DMS 273 (cell line): ENCODE measurements at regions not wholly inside any gene's neighbourhood (a gene's known extent, or its start where the extent isn't known, plus 50 kb on each side); places are given as distances from the start of the nearest gene placed in this dataset.

ENCODE experiments used
- DNase-seq: peaks from one replicate; lab custom pipeline; 2025; ENCODE audit not compliant: unreplicated experiment; lab: John Stamatoyannopoulos, UW

DNA sequence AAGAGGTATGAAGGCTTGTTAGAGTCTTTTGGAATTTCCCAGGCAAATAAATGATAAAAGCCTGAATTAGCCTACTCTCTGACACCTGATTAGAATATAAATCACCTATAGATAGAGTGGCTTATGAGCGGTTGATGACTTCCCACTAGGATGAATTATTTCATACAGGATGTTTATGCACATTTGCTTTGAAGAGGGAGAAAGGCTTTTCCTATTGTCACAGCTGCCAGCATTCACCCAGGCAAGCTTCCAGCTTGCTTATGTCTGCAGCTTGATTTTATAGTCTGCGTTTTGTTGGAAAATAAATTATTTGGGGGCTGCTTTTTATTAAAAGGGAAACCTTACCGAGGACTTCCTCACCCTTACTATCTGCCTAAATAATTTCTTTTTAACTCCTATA lies 51.3 kb upstream of the EIF2S2 start:
- no peak for DNase-seq

DNA sequence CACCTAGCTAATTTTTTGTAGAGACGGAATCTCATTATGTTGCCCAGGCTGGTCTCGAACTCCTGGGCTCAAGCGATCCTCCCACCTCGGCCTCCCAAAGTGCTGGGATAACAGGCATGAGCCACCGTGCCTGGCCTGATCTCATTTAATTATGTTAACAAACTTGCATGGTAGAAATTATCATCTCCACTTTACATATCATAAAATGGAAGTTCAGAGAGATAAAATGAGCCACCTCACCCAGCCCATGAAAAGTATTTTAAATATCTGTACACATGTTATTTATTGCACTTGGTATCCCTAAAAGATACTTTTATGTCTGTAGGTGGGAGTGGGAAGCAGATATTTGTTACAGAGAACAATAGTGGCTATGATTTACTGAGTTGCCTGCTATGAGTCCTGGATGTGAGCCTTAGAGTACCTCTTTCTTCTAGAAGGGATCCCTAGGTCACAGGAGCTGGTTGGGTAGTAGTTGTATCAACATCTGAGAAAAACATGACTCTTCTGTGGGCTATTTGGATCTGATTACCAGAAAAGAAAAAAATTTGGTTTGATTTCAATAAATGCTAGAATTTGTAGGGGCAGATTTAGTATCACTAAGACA lies 52.4 kb upstream of the EIF2S2 start:
- no peak for DNase-seq

DNA sequence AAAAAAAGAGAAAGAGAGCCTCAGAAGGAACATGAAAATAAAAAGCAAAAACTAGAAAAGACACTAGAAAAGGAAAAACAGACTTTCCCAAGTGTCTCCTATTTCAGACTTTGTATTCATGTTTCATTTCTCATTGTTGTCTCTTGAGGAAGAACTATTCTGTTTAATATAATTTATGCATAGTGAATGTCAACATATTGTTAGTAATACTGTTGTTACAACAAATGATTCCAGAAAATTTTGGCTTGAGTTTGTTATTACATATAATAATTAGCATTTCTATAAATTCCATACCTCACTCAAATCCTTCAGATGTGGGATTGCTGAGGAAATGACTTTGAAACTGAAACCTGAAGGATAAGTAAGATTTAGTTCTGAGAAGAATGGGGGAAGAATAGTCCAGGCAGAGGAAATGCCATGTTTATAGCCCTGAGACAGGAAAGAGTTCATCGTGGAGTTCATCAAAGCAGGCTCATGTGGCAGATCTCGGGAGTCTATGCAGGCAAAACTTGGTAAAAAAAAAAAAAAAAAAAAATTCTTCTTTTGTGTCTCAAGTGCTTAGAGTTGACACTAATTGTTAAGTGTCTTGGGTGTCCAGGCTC lies 53.1 kb upstream of the EIF2S2 start:
- DNase-seq = no peak

DNA sequence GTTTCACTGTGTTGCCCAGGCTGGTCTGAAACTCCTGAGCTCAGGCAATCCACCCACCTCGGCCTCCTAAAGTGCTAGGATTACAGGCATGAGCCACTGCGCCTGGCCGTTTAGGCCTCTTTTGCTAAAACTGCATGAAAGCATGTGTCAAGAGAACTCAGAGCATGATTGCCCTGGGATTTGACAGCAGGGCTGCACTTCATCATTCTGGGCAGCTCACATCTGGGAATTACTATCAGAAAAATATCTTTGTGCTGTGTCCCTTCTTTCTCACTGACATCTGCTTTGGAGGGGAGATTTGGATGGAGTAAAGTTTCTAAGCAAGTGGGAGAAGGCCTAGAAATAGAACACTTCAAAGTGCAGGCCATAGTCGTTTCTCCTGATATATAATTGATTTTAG lies 59.6 kb upstream of the EIF2S2 start:
- no peak for DNase-seq

DNA sequence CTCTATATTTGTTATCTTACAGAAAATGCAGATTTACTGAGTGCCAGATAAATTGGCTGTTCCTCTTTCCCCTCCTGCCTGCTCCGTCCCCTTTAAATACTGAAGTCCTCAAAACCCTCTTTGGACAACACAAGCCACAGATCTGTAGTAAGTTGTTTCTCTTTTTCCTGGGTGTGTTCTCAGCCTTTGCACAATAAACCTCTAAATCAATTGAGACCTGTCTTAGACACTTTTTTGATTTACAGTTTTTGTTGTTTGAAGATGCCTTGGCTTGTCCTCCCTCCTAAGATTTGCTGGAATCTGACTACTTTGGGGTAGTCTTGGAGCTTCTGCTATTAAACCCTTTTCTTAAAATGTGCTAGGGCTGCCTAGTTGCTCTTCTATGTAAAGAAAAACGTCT lies 60.9 kb upstream of the EIF2S2 start:
- no peak for DNase-seq

DNA sequence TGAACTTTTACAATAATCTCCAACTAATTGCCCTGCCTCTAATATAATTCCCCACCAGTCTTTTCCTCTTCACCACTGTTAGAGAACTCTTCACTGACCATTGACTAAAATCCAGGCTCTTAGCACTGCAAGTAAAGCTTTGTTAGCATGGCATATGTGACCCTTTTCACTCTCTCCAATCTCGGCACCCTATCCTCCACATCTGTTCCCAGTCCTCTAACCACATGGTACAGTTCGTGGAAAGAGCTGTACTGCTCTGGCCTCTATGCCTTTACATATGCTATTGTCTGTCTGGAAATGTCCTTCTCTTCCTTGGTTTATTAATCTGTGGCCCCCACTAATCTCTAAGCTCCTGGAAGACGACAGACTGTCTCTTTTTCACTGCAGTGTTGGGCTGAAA lies 63.0 kb upstream of the EIF2S2 start:
- DNase-seq = peak; percentile 24

DNA sequence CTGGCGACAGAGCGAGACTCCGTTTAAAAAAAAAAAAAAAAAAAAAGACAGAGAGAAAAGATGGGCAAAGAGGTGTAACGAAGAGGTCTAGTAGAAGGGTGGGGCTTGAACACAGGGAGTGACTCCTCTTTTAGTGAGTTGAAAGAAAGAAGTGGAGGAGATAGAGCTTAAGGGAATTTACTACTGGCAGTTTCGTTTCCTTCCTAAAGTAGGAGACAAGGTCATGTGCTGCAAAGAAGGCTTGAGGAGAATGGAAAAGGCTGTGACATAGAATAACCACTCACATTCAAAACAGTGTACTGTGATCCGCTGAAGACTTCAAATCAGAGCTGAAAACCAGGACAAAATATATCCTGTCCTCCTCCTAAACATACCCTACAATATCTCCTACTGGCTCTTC lies 63.8 kb upstream of the EIF2S2 start:
- DNase-seq = no peak

DNA sequence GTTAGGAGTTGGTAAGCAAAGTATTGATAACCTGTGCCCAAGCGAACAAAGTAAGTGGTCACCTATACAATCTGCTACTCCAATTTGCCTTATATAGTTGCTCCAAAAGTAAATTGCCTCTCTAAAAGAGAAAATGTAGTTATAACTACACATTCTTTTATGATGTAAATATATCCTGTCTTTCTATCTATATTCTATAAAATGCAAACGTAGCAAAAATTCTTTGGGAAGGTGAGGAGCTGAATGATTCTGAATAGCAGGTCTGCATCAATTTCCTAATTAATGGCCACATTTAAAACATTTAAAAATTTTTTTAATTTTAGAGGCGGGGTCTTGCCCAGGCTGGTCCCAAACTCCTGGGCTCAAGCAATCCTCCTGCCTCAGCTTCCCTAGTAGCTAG lies 64.2 kb upstream of the ASIP start:
- no peak for DNase-seq

DNA sequence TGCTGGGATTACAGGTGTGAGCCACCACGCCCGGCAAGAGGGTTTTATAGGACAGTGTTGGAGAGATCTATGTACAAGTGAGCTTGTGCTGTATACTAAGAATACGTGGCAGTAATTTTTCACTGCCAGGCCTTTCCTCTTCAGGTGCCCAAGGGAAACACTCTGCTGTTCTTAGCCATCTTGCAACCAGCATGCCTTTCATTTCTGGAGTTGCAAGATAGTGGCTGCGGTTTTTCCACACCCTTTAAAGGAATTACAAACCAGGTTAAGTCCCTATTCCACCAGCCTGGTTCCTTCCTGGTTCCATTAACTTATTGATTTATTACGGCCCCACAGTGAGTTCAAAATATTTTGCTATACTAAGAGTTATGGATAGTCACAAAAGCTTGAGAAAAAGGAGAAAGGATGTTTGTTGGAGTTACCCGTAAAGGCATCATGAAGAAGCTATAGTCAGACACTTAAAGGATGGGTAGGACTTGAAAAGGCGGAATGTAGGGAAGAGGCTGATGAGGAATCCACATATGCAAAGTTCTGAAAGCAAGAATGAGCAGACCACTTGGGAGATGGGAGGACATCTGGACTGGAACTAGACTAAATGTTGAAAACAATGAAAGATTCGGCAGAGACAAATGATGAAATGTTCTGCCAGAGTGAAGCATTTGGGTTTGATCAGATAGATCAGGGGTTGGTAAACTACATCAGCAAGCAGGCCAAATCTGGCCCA lies 61.4 kb upstream of the ASIP start:
- DNase-seq = no peak

DNA sequence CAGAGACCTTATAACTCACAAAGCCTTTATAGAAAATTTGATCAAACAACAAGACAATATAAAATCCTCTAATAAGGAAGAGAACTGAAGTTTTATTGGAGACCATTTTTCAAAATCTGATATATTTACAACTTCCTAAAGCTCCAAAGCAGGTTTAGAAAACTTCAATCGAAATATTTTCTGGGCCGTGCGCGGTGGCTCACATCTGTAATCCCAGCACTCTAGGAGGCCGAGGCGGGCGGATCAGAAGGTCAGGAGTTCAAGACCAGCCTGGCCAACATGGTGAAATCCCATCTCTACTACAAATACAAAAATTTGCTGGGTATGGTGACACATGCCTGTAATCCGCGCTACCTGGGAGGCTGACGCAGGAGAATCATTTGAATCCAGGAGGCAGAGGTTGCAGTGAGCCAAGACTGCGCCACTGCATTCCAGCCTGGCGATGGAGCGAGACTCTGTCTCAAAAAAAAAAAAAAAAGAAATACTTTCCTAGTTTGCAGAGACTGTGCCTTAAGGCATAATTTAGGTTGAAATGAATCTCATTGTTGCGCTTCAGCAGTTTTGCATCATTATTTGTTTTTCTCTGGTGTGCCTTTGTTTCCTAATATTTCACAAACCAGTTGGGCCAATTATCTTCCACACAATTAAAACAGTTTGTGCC lies 60.6 kb upstream of the ASIP start:
- no peak for DNase-seq

DNA sequence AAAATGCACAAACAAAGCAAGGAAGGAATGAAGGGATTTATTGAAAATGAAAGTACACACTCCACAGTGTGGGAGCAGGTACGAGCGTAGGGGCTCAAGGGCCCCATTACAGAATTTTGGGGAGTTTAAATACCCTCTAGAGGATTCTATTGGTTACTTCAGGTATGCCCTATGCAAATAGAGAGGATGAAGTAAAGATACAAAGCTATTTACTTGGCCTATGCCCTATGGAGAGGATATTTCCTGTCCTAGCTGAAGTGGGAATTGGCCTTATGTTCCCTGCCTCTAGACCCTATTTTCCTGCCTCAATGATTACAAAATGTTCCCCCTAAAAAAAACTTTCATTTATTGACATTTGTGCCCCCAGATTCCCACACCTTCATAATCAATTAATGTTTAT lies 59.7 kb upstream of the ASIP start:
- no peak for DNase-seq

DNA sequence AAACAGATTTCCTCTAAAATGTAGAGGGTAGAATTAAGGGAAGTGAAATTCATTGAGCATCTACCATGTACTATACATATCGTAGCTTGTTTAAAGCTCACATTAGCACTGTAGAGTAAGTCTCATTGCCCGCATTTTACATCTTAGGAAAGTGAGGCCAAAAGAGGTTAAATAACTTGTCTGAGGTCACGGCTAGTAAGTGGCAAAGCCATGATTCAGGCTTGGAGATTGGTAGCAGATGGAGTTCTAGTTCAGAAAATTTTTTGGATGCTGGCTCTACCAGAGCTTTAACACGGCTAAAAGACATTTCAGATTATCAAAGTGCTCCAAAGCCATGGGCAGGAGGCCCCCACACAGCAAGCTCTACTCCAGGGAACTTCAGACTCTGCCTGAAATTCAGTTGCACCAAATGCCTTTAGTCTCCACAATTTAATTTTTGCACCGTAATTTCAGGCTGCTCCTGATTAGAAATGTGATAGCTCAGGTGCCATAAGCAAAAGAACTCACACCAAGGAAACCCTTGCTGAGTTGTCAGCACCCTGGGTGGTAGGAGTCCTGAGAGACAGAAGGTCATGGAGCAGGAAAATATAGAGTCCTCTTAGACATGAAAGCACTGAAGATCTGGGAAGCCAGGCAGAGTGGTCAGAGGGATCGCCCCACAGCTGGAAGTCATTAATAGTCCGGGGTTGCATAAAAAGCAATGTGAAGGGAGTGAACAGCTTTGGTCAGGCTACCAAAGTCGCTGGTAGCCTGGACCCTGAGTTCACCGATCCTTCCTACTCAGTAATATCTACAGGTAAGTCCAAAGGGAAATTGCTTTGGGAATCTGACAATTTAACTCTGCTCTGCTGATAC lies 55.2 kb upstream of the ASIP start:
- no peak for DNase-seq

DNA sequence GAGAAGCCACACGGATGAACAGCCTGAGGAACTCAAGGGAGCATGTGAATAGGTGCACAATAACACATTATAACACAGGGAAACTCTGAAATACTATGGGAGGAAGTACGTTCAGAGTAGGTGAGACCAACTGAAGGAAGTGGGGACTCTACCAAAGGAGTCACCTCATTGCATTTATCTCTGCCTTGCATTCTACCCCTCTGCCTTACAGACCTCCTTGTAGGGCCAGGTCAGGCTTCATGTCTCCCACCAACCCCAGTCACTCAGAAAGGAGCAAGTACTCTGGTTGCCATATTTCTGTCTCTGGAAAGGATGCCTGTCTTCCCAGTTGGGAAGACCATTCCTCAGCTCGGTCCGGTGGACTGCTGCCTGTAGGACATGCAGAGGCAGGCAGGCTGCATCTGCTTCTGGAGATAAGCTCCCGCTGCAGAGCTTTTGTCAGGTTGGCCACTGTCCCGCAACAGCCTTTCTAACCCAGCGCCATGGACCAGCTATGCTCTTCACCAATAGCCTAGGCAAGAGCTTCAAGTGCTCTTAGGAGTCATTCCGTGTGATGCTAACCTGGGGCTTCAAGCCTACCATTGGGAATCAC lies 51.6 kb upstream of the ASIP start:
- DNase-seq = no peak

DNA sequence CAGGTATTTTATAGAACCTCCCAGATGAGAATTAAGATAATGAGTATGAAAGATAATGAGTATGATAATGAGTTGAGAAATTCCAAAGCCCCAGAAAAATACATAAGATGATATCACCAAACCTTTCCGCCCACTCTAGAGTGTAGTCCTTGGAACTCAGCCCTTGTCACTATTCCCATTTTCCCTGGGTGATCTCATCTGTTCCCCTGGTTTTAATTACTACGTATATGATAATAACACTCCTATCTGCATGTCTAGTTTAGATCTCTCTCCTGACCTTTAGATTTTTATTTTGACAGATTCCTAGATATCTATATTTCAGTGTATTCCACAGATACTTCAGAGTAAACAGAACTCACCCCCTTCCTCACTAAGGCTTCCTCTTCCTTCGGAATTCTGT lies 51.0 kb upstream of the ASIP start:
- DNase-seq = no peak

DNA sequence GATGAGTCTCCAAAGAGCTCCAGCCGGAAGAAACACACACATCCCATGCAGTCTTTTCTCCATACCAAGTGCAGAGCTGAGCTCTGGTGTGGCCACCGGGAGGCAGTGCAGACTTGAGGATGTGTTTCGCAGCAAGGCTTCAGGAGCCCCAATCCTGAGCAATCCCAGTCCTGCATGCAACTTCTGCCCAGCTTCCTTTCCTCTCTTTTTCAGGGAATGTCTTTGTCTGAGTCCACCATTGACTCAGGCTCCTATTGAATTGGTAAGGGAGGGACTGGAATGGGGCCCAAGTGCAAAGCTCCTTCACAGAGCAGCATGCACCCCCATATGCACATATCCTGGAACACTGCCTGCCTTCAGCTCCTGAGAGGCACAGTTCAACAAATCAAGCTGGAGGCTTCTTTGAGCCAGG lies 50.5 kb upstream of the ASIP start:
- peak; percentile 90 for DNase-seq
